Stimulated activated CD4-positive, alpha-beta T cell treated with anti-CD3 and anti-CD28 coated beads, Interleukin-4, amount 100 ng/mL, for 1 hour (primary cell): ENCODE measurements at regions not wholly inside any gene's neighbourhood (a gene's known extent, or its start where the extent isn't known, plus 50 kb on each side); places are given as distances from the start of the nearest gene placed in this dataset.

Experiments used
- DNase-seq: peaks from one replicate; pipeline ENCODE4 v3.0.0-alpha.2; 2020

DNA sequence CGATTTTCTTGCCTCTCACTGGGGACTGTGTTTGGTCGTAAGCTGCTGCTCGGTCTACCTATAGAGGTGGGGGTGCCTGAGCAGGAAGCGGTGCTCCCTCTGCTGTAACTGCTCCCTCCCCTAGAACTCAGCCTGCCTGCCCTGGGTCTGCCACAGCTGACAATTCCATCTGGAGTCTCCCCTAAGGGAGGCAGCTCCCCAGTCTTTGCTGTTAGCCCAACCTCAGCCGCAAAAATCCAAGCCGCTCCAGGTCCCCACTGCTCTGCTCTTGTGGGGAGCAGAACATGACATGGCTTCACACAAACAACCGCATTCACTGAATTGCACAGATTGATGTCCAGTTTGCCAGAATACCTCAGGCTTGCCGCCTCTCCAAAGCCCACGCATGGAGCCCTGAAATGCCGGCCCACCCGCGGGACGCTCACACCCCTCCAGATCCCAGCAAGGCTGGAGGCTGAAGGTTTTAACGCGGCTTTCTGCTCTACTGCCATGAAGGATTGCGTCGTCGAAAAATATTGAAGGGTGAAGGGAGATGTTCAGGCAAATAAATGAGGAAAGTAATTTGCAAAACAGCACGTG lies 221.5 kb upstream of the FOXF1 start:
- no peak for DNase-seq

DNA sequence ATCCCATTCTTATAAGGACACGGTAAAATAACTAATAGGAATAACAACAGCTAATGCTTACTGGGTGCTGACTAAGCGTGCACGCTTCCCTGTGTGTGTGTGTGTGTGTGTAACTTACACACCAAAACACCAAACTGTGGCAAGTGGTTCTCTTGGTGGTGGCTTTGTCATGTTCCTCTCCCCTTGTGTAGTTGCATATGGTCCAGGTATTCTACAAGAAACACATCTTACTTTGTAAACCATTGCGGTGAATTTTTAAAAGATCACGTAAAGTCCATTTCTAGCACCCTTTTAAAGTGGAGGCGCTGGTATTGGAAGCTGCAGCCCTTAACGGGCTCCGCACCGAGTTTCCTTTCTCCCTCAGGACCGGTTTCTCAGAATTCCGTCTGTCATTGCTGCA lies 221.0 kb upstream of the FOXF1 start:
- no peak for DNase-seq

DNA sequence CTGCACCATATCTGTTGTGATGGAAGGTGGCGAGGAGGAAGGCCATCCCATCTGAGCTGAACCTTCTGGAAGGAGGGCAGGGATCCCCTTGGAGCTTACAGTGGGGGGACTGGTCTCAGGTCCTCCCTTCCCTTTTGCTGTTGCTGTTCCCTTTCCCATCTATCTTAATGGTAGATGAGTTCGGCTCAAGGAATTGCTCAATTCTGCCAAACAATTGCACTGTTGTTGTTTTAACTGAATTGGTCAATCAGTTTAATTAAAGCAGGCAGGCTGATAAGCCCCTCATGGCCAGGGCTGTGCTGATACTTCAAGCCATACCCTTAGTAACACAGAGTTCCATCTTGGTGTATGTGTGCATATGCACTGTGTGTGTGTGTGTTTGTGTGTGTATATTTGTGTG lies 220.4 kb upstream of the FOXF1 start:
- DNase-seq, result no peak

DNA sequence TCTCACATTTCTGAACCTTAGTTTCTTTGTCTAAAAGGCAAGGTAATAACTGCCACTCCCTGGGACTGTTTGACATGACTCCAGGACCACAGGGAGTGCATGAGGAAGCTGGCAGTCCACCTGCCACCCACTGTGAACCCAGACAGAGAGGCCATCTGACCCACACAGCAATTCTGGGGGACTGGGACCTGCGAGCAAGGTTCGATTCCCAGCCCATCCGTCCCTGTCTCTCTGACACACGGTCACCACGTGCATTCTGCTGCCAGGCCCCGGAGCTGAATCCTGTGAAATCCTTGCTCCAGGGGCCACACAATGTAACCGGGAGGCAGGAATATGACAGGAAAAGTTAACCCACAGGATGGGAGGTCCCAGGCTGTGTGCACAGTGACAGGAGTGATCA lies 218.8 kb upstream of the FOXF1 start:
- DNase-seq, result no peak

DNA sequence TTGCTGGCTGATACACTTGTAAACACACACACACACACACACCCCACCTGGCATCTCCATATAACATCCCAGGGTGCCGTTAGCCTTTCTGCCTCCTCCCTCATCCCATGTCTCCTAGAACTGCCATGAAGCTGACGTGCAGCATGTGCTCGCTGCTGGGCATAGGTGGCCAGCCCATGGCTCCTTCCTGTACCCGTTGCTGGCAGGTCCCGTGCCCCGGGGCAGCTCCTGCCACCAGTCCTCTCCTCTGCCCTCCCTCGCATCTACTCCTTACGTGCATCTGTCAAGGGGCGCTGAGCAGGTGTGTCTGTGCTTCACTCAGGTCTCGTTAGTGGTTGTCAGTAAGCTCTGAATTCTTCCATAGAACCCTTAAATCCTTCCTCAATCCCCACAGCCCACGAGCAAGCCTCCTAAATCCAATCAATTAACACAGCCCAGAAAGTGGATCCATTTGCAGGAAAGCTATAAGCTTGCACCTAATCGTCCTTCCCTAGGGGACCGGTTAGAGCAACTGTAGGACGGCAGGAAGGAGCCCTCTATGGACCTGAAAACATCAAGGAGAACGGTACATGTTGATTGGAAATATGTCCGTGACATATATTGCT lies 218.1 kb upstream of the FOXF1 start:
- DNase-seq, result no peak

DNA sequence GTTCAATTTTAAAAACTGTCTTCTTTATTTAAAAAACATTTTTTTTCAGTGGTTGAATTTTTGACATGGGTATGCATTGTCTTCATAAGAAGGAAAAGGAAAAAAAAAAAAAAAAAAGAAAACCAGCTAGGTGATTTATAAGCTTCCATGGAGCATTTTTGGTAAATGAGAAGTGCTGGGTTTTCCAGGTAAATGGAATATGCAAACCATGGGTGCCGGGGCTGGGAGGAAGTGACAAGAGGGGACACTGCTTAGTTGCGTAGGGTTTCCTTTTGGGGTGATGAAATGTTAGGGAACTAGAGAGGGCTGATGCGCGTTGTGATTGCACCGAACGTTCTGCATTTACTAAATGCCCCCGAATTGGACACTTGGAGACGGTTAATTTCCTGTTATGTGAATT lies 217.4 kb upstream of the FOXF1 start:
- DNase-seq, result no peak

DNA sequence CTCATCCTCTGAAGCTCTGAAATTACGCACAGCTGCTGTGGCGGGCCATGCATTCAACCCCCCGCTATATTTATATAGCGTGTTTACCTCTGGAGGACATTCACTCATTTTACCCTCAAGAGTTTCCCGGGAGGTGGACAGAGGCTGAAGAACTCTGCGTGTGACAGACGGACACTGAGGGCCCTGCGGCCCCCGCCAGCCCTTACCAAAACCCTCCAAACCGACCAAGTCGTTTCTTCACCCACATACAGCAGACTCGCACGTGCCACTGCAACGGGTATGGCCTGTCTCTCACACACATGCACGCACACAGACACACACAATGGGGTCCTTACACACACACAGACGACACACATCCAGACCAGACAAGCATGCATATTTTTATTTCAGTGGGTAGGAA lies 216.4 kb upstream of the FOXF1 start:
- DNase-seq, result no peak

DNA sequence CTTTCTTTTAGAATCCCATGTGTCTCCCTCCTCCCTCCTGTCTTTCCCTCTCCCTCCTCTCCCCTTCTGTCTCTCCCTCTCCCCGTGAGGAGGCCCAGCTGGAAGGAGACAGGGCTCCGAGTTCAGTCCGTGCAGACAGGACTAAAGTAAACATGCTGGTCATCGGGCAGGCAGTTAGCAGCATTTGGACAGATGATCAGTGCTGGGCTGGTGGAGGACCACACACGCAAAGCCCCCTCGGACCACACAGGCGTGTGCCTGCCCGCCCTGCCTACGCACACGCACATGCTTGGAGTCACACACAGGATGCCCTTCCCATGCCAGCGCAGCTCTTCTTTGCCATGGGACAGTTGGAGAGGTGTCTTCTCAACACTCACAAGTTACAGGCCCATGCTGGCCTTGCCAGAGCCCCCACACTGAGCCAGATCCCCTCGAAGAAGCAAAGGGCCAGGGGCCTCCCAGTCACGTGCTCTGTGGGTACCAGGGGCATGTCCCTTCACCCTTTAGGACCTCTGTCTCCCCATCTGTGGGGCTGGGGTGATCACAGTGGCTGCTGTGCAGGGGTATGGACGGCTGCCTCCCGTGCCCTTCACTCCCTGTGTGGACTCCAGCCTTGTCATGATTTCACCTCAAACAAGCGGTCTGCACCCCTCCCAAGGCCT lies 215.7 kb upstream of the FOXF1 start:
- no peak for DNase-seq

DNA sequence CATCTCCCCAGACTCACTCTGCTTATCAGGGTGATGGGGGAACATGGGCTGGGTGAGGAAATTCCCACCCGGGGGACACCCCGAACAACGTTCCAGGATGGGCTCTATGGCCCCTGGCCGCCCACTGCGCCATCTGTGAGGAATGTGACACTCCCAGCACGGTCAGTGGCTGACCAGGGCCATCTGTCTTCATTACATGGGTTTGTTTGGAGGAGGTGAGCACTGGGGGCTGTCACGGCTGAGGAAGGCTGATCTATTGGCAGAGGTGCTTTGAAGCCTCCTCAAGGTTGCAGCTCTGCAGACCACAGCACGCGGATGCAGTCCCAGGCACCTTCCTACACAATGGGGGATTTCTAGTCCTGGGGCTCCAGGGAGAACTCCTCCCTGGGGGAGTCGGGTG lies 214.1 kb upstream of the FOXF1 start:
- no peak for DNase-seq

DNA sequence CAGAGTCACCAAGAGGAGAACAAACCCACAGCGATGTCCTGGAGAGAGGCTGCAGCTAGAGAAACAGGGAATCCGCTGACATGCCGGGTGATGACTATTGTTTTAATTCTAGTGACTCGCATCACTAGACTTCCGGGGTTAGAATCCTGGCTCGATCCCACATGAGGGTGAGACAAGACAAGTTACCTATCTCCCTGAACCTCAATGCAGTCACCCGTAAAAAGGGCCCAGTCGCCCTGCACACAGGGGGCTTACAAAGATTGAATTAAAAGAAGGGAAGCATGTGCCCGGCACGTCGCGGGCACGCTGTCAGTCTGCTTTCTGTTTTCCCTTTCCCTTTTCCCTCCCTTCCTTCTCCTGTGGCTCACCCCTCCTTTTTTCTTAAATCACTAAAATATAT lies 212.9 kb upstream of the FOXF1 start:
- no peak for DNase-seq

DNA sequence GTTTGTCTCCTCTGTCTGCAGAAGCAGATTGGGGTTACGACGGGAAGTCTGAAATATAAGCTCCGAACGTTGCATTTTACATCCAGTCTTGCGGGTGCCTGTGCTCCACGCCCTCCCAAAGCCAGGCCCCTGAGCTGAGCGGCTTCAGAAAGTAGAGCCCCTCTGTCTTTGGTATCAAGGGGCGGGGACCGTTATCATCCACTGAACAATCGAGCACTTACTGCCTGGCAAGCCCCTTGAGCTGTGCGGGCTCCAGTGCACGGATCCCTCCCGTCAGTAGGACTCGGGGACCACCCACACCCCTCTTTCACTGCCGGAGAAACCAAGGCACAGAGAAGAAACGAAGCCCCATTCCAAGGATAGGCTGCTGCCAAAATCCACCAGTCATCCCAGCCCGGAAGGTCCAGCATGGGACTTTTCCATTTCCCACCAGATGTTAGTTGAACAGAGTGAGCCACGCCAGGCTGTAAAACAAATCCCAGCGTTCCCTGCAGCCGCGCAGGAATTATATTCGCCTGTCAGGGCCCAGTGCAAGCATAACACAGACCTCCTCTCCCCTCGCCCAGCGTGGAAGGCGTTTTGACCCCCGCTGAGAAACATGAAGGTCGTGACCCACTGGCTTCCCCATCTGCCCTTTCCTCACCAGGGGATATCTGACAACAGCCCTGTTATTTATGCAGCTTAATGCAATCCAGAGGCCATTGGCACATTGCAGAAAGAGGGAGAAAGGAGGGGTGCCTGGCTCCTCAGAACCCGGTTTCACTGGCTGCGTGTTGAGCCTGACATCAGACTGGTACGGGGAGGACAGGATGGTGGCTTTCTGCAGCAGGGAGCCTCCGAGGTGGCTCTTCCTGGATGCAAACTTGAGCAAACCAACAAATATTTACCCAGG lies 212.2 kb upstream of the FOXF1 start:
- no peak for DNase-seq

DNA sequence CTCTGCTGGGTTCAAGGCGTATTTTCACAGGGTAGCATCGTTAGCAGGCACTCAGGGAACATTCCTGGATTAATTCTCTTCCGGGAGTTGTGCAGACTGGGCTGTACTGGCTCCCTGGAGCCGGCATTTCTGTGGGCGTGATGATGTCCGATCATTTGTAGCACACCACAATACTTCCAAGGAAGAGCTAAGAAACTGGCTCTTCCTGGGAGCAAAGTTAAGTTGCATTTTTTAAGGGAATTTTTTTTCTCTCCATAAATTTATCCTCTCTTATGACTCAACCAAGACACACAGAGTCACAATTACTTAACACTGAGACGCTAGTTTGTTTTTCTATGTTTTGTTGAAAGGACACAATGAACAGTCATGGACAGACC lies 211.6 kb upstream of the FOXF1 start:
- DNase-seq, result no peak

DNA sequence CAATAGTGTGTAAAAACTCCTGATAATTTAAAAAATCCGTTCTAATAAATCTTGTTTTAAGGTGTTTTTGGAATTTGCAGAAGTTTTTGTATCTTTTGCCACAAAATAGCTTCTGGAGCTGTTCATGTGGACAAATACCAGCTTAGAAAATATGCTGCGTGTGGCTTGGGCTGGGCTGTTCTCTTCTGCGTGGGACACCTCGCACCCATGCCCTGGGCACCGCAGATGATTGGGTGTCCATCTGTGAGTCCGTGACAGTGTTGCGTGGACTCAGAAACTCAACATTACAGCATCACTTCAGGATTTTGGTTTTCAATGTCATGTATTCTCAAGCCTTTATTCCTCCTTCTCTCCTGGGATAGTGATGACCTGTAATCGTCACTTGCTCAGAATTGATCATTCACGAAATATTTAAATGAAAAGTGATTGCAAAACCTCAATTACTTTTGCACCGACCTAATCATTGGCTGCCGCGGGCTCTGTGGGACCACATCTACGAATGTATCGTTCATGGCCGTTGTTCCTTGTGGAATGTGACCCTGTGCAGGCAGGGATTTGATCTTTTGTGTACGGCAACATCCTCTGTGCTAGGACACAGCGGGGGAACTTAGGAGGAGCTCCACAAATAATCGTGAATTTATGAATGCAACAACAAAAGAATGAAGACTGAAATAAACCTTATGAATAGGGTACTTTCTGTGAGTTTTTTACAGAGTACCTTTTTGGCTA lies 210.3 kb upstream of the FOXF1 start:
- no peak for DNase-seq

DNA sequence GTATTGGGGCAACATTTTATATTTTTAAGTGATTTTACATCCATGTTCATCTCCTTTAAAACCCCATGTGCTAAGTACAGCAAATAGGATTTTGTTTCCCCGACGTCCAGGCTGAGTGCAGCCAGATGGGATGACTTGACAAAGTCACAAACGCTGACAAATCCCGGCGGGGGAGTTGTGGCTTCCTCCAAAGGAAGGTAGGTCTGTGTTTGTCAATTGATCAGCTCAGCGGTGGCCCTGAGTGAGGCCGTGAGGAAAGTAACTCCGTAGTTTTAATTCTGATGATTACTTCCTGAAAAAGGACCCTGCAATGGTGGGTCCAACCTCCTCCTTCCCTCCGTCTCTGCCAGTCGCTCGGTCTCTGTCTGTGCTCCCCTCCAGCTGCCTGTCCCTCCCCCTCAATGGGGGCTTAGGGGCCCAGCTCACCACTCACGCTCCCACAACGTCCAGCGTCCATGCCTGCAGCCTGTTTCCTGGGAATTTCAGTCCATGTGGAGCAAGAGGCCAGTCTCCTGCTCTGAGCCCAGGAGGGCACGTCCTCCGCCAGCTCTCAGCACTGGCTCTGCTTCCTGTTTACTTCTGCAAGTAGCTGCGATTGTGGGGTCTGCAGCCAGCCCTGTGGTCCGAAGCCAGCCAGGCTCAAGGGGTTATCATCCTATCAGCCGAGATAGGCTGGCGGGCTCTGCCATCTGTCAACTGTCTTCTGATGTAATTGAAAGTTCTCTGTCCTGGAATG lies 209.4 kb upstream of the FOXF1 start:
- no peak for DNase-seq

DNA sequence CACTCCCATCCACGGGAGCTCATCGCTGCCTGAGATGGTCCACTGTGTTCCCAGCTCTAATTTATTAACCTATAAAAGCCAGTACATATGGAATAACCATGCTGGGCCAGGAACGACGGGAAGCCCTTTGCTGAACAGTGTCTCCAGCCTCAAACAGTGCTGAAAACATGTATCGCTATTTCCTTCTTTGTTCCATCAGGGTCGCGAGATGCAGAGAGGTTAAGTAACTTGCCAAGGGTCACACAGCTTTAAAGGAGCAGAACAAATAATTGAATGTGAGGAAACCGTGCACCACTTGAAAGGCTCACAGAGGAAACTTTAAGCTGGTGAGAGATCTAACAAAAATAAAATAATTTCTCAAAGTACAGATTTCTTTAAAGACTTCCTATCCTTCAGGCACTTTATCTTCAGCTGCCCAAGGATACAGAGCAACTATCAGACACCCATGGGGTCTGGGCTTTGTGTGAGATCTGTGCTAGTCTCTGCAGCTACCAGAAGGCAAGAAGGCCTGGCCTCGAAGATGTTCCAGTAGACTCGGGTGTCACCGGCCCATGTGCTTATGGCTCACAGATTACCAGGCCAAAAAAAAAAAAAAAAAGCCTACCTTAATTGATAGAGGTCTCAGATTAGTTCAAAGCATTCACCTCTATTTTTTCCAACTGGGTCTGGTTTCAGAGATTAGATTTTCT lies 207.8 kb upstream of the FOXF1 start:
- no peak for DNase-seq

DNA sequence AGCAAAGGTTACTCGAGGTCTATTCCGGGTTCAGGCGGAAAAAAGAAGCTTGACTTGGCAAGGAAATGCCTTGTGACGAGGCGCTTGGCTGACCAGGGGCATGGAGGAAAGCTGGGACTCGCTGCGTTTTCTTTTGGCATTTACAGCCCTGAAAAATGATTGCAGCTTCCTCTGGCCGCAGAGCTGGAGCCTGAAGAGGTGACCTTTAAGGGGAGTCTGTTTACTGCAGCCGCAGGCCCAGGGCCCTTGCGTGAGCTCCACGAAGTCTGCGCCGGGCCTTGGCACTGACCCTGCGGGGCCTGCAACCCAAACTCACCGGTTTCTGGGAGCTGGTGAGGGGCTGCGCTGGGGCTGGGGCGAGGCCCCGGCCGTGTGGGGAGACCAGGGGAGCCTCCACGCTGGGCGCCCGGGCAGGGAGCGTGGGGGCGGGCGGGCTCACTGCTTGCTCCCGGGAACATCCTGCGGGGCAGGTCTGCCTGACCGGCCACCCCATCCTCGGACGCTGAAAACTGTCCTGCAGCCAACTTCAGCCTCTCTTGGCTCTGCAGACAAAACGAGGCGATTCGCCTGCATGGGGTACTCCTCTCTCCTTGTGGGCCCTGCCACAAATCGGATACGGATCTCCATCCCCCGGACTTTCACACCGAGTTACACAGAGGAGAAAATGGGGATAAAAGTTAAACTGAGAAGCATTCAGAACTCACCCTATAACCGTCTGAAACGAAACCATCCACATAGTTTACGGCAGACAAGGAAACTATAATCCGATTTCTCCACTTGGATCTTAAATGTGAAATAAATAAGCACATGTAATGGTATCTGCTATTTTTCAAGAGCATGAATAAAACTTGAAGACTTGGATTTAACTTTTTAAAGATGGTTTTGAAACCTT lies 206.3 kb upstream of the FOXF1 start:
- no peak for DNase-seq

DNA sequence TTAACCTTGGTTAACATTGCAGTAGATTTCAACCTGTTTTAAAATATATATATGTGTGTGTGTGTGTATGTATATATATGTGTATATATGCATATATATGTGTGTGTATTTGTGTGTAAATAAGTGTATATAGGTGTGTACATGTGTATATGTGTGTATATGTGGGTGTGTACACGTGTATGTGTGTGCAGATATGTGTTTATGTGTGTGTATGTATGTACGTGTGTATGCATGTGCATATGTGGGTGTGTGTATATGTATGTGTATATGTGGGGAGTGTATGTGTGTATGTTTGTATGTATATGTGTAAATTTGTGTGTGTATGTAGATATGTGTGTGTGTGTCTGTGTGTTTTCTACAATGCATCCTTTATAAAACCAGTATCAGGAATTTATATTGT lies 205.5 kb upstream of the FOXF1 start:
- DNase-seq, result no peak

DNA sequence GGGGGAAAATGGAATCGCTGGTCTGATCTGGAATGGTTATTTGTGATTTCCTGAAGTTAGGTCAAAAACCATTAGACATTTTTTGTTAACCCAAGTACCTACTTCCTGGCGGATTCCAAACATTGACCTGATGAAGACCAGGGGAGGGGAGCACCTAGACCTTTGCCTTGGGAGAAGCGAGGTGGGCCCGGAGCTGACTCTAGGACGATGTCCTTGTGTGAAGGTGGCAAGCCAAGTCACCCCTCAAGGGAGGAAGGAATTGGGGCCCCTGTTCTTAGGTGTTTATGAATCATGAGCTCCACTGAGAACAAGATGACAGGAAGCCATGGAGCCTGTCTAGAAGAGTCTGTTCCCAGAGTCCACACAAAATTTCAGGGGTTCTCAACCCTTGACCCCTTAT lies 204.9 kb upstream of the FOXF1 start:
- no peak for DNase-seq

DNA sequence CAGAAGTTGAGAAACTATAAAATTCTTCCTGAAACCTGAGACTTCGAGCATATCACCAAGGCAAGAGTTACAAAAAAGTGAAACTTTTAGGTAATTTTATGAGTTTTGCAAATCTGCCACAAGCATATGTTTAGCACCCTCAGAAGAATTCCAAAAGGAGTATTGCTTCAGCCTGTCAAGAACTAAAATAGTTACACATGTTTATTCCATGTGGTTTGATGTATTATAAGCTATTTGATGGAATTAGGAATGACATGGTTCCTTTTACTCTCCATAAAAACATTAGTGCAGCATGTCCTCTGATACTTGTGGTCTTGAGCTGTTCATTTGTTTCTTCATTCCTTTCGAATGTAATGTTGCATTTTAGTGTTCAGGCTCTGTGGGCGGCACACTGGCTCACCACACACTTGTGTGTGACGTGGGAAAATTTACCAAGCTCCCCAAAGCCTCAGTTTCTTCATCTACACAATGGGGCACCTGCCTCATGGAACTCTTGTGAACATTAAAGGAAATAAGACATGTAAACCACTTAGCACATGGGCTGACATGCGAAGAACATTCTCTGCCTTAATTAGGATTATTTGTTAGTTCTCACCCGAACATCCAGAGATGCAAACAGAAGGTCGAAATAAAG lies 204.2 kb upstream of the FOXF1 start:
- no peak for DNase-seq

DNA sequence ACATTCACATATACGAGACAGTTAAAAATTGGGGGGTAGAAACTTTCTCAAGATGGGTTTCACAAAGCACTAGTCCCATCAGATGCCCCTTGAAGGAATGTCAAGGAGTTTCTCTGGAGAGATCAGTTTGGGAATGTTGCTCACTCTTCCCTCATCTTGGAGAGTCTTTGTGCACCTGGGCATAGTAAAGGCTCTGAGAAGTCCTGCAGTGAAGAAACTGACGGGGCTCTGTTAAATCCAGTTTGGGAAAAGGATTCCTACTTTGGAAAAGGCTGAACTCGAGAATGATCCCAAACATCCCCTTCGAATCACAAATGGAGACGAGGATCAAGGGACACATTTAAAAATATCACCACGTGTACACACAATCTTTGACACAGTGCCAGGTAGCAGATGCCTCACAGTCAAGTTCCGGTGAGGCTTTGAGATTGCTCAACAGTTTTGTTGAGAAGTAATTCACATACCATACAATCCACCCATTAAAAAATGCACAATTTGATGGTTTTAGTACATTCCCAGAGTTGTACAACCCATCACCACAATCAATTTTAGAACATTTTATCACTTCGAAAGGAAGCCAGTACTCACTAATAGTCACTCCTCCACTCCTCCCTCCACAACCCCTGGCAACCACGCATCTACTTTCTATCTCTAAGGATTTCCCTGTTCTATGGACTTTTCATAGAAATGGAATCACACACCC lies 203.4 kb upstream of the FOXF1 start:
- no peak for DNase-seq
